GM12872 (cell line): ENCODE measurements at regions not wholly inside any gene's neighbourhood (a gene's known extent, or its start where the extent isn't known, plus 50 kb on each side); places are given as distances from the start of the nearest gene placed in this dataset.

Source experiments
- CTCF ChIP-seq: IDR thresholded peaks from 3 replicates; pipeline ENCODE4 v1.5.1; 2011; ENCODE audit warnings: low read depth, mild to moderate bottlenecking, low read length, moderate library complexity; ENCODE audit not compliant: insufficient read depth

- TF ChIP-seq CTCF, result no peak
Observed at GRCh38 chr7:24102988-24103387, 181.0 kb upstream of the NPY start.

GRCh38 chr7:24108906-24109376, 175.0 kb upstream of the NPY start:
- no peak for TF ChIP-seq CTCF

GRCh38 chr7:24110056-24110455, 173.9 kb upstream of the NPY start:
- TF ChIP-seq CTCF, result no peak

GRCh38 chr7:24113506-24113905, 170.5 kb upstream of the NPY start:
- no peak for TF ChIP-seq CTCF

- no peak for TF ChIP-seq CTCF
Observed at GRCh38 chr7:24115661-24116060, 168.3 kb upstream of the NPY start.

GRCh38 chr7:24119852-24120251, 164.1 kb upstream of the NPY start:
- no peak for TF ChIP-seq CTCF

- TF ChIP-seq CTCF, result no peak
Observed at GRCh38 chr7:24123076-24123475, 160.9 kb upstream of the NPY start.

GRCh38 chr7:24125765-24126164, 158.2 kb upstream of the NPY start:
- no peak for TF ChIP-seq CTCF
